LNCAP (cell line): ENCODE measurements at regions not wholly inside any gene's neighbourhood (a gene's known extent, or its start where the extent isn't known, plus 50 kb on each side); places are given as distances from the start of the nearest gene placed in this dataset.

Experiments
- CTCF ChIP-seq: fragments of 450-650 bp; IDR thresholded peaks from 2 replicates; pipeline ENCODE4 v1.5.1; 2017; ENCODE audit warnings: mild to moderate bottlenecking

DNA sequence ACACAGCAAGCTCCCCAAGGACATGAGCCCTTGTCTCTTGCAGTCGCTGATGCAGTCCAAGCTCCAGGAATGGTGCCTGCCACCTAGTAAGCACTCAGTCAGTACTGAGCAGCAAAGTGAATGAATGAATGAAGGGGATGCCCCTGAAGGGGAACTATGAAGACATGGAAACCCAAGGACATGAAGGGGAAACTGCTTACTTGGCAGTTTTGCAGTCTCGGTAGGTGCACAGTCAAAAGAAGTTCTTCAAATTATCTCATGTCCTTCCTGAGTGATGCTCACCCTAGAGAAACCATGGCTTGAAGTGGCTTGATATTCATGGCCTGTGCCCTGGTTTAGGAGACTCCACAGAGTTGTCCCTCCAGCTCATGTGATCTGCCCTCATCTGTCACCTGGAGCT lies 102.1 kb upstream of the DLX2 start:
- TF ChIP-seq CTCF = no peak

GRCh38 chr2:172205292-172205691 lies 102.6 kb upstream of the DLX2 start:
- TF ChIP-seq CTCF = no peak

- TF ChIP-seq CTCF = no peak
Observed at GRCh38 chr2:172207911-172208310, 105.2 kb upstream of the DLX2 start.

- TF ChIP-seq CTCF = no peak
Observed at GRCh38 chr2:172208791-172209325, 106.2 kb upstream of the DLX2 start.

GRCh38 chr2:172210599-172210998 lies 107.9 kb upstream of the DLX2 start:
- TF ChIP-seq CTCF = no peak

- TF ChIP-seq CTCF = no peak
Observed at GRCh38 chr2:172211512-172211911, 108.8 kb upstream of the DLX2 start.

DNA sequence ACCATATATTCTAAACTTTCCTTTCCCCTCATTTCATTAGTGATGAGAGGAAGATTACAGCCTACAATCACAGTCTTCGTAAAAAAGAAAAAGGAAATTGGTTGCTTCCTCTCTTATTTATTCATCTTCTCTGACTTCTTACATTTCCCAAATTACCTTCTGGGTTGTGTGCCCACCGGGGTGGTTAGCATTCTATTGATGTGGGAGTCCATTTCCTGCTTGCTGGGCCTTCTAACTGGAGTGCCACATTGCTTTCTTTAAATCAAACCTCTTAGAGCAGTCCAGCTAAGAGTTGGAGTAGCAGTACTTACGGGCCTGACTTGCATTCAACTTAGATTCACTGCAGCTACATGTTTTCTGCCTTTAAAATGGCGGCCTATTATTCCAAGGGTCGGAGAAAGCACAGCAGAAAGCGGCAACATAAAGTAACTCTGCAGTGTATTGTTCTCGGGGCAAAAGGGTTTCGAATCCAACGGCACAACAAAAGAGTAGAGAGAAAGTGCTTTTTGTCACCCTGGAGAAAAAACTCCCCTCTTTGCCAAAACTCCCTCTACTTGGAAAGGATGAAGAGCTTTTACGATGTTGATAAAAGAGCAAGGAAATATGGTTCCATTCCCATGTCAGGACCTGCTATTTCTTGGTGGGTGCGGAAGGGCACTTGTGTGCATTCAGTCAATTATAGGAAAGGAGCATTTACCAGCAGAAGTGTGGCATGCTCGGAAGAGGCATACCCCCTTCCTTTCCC lies 110.6 kb upstream of the DLX2 start:
- no peak for TF ChIP-seq CTCF
